ENCODE measurements at regions not wholly inside any gene's neighbourhood (a gene's known extent, or its start where the extent isn't known, plus 50 kb on each side); places are given as distances from the start of the nearest gene placed in this dataset.

DNA sequence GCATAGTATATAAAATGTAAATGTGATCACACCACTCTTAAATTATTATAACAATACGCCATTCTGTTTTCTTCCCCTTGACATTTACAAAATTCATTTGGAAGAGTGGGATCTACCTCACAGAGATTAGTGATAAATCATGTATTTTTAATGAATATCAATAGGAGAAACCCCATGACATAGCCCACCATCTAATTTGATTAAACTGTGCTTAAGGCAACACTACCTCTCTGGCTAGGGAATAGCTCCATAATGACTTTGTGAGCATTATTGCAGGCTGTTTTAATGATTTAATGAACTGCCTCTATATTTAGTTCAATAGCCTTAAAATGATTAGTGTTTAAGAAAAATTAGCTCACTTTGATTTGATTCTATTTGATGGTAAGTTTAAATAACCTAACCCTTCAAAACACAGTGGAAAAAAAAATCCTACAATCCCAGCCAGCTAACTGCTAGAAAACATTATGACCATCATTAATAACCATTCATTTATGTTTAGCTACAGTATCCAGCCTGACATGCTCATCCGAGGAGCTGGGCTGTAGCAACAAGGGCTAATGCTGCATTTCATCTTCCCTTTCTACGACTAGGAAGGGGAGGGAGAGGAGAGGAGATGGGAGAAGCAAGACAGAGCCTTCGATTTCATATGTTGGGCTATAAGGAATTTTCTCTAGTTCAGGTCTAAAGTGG, 75.3 kb upstream of the BCL11A start (continued):
- no peak for TF ChIP-seq BCL11A (IDR thresholded peaks at IDR 0.05; ENCODE audit: low read depth, low read length)
- TF ChIP-seq SPI1 (IDR thresholded peaks at IDR 0.05; ENCODE audit: borderline replicate concordance, insufficient read depth, low read depth, low read length): no peak
- TF ChIP-seq RCOR1 (conservative IDR thresholded peaks at IDR 0.05; ENCODE audit: low read depth, low read length): no peak
- TF ChIP-seq SUZ12 (IDR thresholded peaks at IDR 0.05; ENCODE audit: unreplicated experiment): no peak
- no peak for TF ChIP-seq ZNF274 (IDR thresholded peaks at IDR 0.05; ENCODE audit: insufficient read depth, insufficient read length)
- TF ChIP-seq, protein P1, sequence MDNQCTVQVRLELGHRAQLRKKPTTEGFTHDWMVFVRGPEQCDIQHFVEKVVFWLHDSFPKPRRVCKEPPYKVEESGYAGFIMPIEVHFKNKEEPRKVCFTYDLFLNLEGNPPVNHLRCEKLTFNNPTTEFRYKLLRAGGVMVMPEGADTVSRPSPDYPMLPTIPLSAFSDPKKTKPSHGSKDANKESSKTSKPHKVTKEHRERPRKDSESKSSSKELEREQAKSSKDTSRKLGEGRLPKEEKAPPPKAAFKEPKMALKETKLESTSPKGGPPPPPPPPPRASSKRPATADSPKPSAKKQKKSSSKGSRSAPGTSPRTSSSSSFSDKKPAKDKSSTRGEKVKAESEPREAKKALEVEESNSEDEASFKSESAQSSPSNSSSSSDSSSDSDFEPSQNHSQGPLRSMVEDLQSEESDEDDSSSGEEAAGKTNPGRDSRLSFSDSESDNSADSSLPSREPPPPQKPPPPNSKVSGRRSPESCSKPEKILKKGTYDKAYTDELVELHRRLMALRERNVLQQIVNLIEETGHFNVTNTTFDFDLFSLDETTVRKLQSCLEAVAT (IDR thresholded peaks at IDR 0.05): no peak

DNA sequence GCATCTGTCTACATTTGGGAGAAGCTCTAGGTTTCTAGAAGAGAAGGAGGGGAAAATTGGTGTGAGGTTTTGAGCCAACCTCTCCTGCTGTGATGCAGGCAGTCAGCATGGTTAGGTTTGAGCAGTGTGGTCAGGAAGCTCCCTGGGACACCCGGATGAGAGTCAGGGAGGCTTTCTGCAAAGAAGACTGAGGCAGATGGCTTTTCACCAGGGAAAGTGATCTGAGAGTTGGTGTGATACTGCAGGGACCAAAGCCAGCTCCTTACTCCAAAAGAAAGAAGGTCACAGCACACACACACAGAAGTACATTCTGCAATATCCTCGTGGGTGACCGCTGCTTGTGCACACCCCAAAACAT, 75.8 kb upstream of the BCL11A start:
- no peak for ATAC-seq
- CTCF ChIA-PET: interaction anchor here (0.6 to 2.1 kb wide), 6 partner anchors 10 to 127 kb away, joined by 3 to 8 read pairs (median 4); no protein-coding TSS in a partner anchor
- TF ChIP-seq, protein P2, sequence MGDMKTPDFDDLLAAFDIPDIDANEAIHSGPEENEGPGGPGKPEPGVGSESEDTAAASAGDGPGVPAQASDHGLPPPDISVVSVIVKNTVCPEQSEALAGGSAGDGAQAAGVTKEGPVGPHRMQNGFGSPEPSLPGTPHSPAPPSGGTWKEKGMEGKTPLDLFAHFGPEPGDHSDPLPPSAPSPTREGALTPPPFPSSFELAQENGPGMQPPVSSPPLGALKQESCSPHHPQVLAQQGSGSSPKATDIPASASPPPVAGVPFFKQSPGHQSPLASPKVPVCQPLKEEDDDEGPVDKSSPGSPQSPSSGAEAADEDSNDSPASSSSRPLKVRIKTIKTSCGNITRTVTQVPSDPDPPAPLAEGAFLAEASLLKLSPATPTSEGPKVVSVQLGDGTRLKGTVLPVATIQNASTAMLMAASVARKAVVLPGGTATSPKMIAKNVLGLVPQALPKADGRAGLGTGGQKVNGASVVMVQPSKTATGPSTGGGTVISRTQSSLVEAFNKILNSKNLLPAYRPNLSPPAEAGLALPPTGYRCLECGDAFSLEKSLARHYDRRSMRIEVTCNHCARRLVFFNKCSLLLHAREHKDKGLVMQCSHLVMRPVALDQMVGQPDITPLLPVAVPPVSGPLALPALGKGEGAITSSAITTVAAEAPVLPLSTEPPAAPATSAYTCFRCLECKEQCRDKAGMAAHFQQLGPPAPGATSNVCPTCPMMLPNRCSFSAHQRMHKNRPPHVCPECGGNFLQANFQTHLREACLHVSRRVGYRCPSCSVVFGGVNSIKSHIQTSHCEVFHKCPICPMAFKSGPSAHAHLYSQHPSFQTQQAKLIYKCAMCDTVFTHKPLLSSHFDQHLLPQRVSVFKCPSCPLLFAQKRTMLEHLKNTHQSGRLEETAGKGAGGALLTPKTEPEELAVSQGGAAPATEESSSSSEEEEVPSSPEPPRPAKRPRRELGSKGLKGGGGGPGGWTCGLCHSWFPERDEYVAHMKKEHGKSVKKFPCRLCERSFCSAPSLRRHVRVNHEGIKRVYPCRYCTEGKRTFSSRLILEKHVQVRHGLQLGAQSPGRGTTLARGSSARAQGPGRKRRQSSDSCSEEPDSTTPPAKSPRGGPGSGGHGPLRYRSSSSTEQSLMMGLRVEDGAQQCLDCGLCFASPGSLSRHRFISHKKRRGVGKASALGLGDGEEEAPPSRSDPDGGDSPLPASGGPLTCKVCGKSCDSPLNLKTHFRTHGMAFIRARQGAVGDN (IDR thresholded peaks at IDR 0.05): no peak
- TF ChIP-seq GATAD2B (conservative IDR thresholded peaks at IDR 0.05; ENCODE audit: low read depth) (no peak), HCFC1 (IDR thresholded peaks at IDR 0.05; ENCODE audit: low read length) (no peak), CHD1 (IDR thresholded peaks at IDR 0.05; ENCODE audit: low read depth, low read length) (no peak)
- TF ChIP-seq, protein P3, sequence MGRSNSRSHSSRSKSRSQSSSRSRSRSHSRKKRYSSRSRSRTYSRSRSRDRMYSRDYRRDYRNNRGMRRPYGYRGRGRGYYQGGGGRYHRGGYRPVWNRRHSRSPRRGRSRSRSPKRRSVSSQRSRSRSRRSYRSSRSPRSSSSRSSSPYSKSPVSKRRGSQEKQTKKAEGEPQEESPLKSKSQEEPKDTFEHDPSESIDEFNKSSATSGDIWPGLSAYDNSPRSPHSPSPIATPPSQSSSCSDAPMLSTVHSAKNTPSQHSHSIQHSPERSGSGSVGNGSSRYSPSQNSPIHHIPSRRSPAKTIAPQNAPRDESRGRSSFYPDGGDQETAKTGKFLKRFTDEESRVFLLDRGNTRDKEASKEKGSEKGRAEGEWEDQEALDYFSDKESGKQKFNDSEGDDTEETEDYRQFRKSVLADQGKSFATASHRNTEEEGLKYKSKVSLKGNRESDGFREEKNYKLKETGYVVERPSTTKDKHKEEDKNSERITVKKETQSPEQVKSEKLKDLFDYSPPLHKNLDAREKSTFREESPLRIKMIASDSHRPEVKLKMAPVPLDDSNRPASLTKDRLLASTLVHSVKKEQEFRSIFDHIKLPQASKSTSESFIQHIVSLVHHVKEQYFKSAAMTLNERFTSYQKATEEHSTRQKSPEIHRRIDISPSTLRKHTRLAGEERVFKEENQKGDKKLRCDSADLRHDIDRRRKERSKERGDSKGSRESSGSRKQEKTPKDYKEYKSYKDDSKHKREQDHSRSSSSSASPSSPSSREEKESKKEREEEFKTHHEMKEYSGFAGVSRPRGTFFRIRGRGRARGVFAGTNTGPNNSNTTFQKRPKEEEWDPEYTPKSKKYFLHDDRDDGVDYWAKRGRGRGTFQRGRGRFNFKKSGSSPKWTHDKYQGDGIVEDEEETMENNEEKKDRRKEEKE (IDR thresholded peaks at IDR 0.05): no peak
- TF ChIP-seq, protein P4, sequence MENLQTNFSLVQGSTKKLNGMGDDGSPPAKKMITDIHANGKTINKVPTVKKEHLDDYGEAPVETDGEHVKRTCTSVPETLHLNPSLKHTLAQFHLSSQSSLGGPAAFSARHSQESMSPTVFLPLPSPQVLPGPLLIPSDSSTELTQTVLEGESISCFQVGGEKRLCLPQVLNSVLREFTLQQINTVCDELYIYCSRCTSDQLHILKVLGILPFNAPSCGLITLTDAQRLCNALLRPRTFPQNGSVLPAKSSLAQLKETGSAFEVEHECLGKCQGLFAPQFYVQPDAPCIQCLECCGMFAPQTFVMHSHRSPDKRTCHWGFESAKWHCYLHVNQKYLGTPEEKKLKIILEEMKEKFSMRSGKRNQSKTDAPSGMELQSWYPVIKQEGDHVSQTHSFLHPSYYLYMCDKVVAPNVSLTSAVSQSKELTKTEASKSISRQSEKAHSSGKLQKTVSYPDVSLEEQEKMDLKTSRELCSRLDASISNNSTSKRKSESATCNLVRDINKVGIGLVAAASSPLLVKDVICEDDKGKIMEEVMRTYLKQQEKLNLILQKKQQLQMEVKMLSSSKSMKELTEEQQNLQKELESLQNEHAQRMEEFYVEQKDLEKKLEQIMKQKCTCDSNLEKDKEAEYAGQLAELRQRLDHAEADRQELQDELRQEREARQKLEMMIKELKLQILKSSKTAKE (IDR thresholded peaks at IDR 0.05; ENCODE audit: low read depth, poor library complexity, severe bottlenecking): no peak

More for the DNA sequence above, 75.8 kb upstream of the BCL11A start:
- FAIRE-seq: no peak
- H2AFZ ChIP-seq (ENCODE audit: control insufficient read depth, low read depth, low read length): no peak overlapping the region
- no peaks in the 10 kb centered on the region for H3K9me3 ChIP-seq (replicated peaks; ENCODE audit: control insufficient read depth, insufficient read depth, low read length)
- ChIA-PET POLR2A (no interaction called here), SMC1A (ENCODE audit: uncharacterized antibody, unreplicated experiment) (interaction anchor here (0.7 to 1.0 kb wide), 2 partner anchors 10 to 48 kb away, joined by 3 read pairs; no protein-coding TSS in a partner anchor), RAD21 (ENCODE audit: unreplicated experiment) (interaction anchor here (1.6 kb wide), 1 partner anchor 48 kb away, joined by 4 read pairs; no protein-coding TSS in a partner anchor)
- H3K27me3 ChIP-seq (replicated peaks in 1 of 2; ENCODE audit: control insufficient read depth in 2 of 2, insufficient read depth in 2 of 2, low read length in 1 of 2): no peaks in the 10 kb centered on the region; a peak in 3 of 4 replicates
- no peak for DNase-seq (ENCODE audit: low read depth, low spot score)
- H3K79me2 ChIP-seq (ENCODE audit: control insufficient read depth, insufficient read depth, low read length): no peaks in the 10 kb centered on the region
- 0% methylated on average over 3 of the region's 3 CpGs for WGBS (ENCODE audit: insufficient coverage, insufficient replicate concordance, low lambda C conversion rate, missing lambda C conversion rate)
- H3K9ac ChIP-seq (ENCODE audit: control insufficient read depth, insufficient read depth, low read length): no peak overlapping the region
- in situ Hi-C loops (cut with MboI): no loop called here
- no peaks in the 10 kb centered on the region for H3K4me1 ChIP-seq (ENCODE audit: control insufficient read depth, insufficient read depth, low read length)
- no peaks in the 10 kb centered on the region for H4K20me1 ChIP-seq (ENCODE audit: control insufficient read depth, insufficient read depth)
- H3K27ac ChIP-seq (ENCODE audit: control insufficient read depth, insufficient read depth): no peak overlapping the region
- no TSS peak for BruUV-seq (replicated peaks)
- no peak overlapping the region for H3K4me3 ChIP-seq
- intact Hi-C loops (cut with micrococcal nuclease; ENCODE audit: unreplicated experiment): no loop called here
- no peak overlapping the region for H3K4me2 ChIP-seq (ENCODE audit: control insufficient read depth, insufficient read depth)
- H3K36me3 ChIP-seq (ENCODE audit: control insufficient read depth in 2 of 2, insufficient read depth in 2 of 2, low read length in 1 of 2): no peaks in the 10 kb centered on the region

Measured in GM12878 (cell line).